PFSK-1 (cell line): ENCODE measurements at regions not wholly inside any gene's neighbourhood (a gene's known extent, or its start where the extent isn't known, plus 50 kb on each side); places are given as distances from the start of the nearest gene placed in this dataset.

Experiments
- FOXP2 ChIP-seq: optimal IDR thresholded peaks from 2 replicates; pipeline ENCODE3; 2011; ENCODE audit warnings: borderline replicate concordance, control low read depth, inconsistent platforms; ENCODE audit not compliant: insufficient read depth; ENCODE audit errors: extremely low read length, extremely low read depth
- POLR2AphosphoS5 ChIP-seq: IDR thresholded peaks from 2 replicates; pipeline ENCODE4 v1.6.1; 2012; ENCODE audit warnings: low read depth, mild to moderate bottlenecking, control low read depth, low read length, moderate library complexity
- SIN3A ChIP-seq: IDR thresholded peaks from 2 replicates; pipeline ENCODE4 v1.6.1; 2012; ENCODE audit warnings: mild to moderate bottlenecking, low read length, moderate library complexity, borderline replicate concordance; ENCODE audit not compliant: insufficient read depth
- TAF1 ChIP-seq: IDR thresholded peaks from 2 replicates; pipeline ENCODE4 v1.6.1; 2012; ENCODE audit warnings: low read length, control low read depth, borderline replicate concordance; ENCODE audit not compliant: insufficient read depth
- TF ChIP-seq, protein P1 (sequence below), 2 experiments: IDR thresholded peaks; 2 replicates each; pipeline versions ENCODE4 v1.6.1 to v1.8.0; 2011 to 2012; ENCODE audit warnings: low read depth in 2 of 2, low read length in 2 of 2, control low read depth in 1 of 2, inconsistent platforms in 1 of 2, mild to moderate bottlenecking in 1 of 2, moderate library complexity in 1 of 2; ENCODE audit not compliant: insufficient read depth in 1 of 2

DNA sequence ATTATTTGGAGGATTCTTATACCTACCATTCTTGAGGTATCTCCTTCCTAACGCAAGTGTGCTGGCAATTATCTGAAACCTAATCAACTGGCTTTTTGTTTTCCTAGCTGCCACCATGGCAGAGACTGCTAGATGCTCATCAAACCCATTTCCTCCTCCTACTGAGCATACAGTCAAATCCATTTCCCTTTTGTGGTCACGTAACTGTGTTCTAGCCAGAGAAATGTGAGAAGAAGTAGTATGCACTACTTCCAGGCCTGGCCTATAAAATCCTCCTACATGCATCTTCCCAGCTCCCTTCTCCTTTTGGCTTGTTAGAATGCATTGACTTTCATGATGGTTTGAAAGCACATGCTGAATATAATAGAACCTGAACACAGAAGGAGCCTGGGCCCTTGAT is 494.1 kb upstream of the MEIS1 start:
- TF ChIP-seq POLR2AphosphoS5: no peak
- TF ChIP-seq, protein P1, sequence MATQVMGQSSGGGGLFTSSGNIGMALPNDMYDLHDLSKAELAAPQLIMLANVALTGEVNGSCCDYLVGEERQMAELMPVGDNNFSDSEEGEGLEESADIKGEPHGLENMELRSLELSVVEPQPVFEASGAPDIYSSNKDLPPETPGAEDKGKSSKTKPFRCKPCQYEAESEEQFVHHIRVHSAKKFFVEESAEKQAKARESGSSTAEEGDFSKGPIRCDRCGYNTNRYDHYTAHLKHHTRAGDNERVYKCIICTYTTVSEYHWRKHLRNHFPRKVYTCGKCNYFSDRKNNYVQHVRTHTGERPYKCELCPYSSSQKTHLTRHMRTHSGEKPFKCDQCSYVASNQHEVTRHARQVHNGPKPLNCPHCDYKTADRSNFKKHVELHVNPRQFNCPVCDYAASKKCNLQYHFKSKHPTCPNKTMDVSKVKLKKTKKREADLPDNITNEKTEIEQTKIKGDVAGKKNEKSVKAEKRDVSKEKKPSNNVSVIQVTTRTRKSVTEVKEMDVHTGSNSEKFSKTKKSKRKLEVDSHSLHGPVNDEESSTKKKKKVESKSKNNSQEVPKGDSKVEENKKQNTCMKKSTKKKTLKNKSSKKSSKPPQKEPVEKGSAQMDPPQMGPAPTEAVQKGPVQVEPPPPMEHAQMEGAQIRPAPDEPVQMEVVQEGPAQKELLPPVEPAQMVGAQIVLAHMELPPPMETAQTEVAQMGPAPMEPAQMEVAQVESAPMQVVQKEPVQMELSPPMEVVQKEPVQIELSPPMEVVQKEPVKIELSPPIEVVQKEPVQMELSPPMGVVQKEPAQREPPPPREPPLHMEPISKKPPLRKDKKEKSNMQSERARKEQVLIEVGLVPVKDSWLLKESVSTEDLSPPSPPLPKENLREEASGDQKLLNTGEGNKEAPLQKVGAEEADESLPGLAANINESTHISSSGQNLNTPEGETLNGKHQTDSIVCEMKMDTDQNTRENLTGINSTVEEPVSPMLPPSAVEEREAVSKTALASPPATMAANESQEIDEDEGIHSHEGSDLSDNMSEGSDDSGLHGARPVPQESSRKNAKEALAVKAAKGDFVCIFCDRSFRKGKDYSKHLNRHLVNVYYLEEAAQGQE (IDR thresholded peaks at IDR 0.05; ENCODE audit: insufficient read depth in 1 of 2, low read depth in 2 of 2, low read length in 2 of 2): no peak
- TF ChIP-seq SIN3A: no peak
- no peak for TF ChIP-seq TAF1
- no peak for TF ChIP-seq FOXP2
